ENCODE measurements at regions not wholly inside any gene's neighbourhood (a gene's known extent, or its start where the extent isn't known, plus 50 kb on each side); places are given as distances from the start of the nearest gene placed in this dataset.

GRCh38 chr4:153988492-153989363, 199.8 kb upstream of the SFRP2 start:
- BruUV-seq (replicated peaks): no TSS peak
- no peaks in the 10 kb centered on the region for H3K36me3 ChIP-seq (ENCODE audit: low read depth, low read length)
- no peaks in the 10 kb centered on the region for H3K27me3 ChIP-seq (ENCODE audit: low read length)
- DNase-seq: no peak
- H3F3A ChIP-seq (ENCODE audit: low read length, unreplicated experiment): no peaks in the 10 kb centered on the region
- intact Hi-C loops (cut with micrococcal nuclease): no loop called here
- no peak overlapping the region for H3K4me3 ChIP-seq (ENCODE audit: low read length)
- ChIA-PET POLR2A (ENCODE audit: unreplicated experiment) (no interaction called here), CTCF (no interaction called here)
- H3K4me2 ChIP-seq (ENCODE audit: low read length): no peak overlapping the region
- H3K9me2 ChIP-seq (replicated peaks; ENCODE audit: low read length): no peaks in the 10 kb centered on the region
- no peaks in the 10 kb centered on the region for H3K79me2 ChIP-seq (ENCODE audit: low read length)
- H3K9me3 ChIP-seq (ENCODE audit: low read length): no peaks in the 10 kb centered on the region
- ATAC-seq: no peak
- TF ChIP-seq EZH2phosphoT487 (IDR thresholded peaks at IDR 0.05; ENCODE audit: borderline replicate concordance, low read length): no peak
- no peak for TF ChIP-seq CTCF (conservative IDR thresholded peaks at IDR 0.05; ENCODE audit: low read depth, low read length)
- no peak for TF ChIP-seq EZH2 (IDR thresholded peaks at IDR 0.05; ENCODE audit: low read length, unreplicated experiment)
- H3K9ac ChIP-seq (ENCODE audit: low read length): no peak overlapping the region
- H3K4me1 ChIP-seq (ENCODE audit: insufficient read depth, low read length): no peaks in the 10 kb centered on the region
- H3K27ac ChIP-seq (ENCODE audit: low read length): no peak overlapping the region
- H4K20me1 ChIP-seq (ENCODE audit: low read length): no peaks in the 10 kb centered on the region
- H2AFZ ChIP-seq (ENCODE audit: low read length): no peak overlapping the region

- no peak for ATAC-seq
- BruUV-seq (replicated peaks): no TSS peak
Observed at GRCh38 chr4:153987291-153987690, 198.4 kb upstream of the SFRP2 start.

More at GRCh38 chr4:153987291-153987690, 198.4 kb upstream of the SFRP2 start:
- Histone ChIP-seq H4K20me1 (ENCODE audit: low read length) (no peaks in the 10 kb centered on the region), H3K27me3 (ENCODE audit: low read length) (no peaks in the 10 kb centered on the region), H3K79me2 (ENCODE audit: low read length) (no peaks in the 10 kb centered on the region), H3K9me2 (replicated peaks; ENCODE audit: low read length) (no peaks in the 10 kb centered on the region), H3K36me3 (ENCODE audit: low read depth, low read length) (no peaks in the 10 kb centered on the region), H3K27ac (ENCODE audit: low read length) (no peak overlapping the region), H2AFZ (ENCODE audit: low read length) (no peak overlapping the region), H3K4me2 (ENCODE audit: low read length) (no peak overlapping the region), H3K4me3 (ENCODE audit: low read length) (no peak overlapping the region), H3K9me3 (ENCODE audit: low read length) (no peaks in the 10 kb centered on the region), H3F3A (ENCODE audit: low read length, unreplicated experiment) (no peaks in the 10 kb centered on the region), H3K4me1 (ENCODE audit: insufficient read depth, low read length) (no peaks in the 10 kb centered on the region), H3K9ac (ENCODE audit: low read length) (no peak overlapping the region)
- no peak for DNase-seq
- CTCF ChIA-PET: no interaction called here
- POLR2A ChIA-PET (ENCODE audit: unreplicated experiment): no interaction called here
- TF ChIP-seq EZH2phosphoT487 (IDR thresholded peaks at IDR 0.05; ENCODE audit: borderline replicate concordance, low read length) (no peak), EZH2 (IDR thresholded peaks at IDR 0.05; ENCODE audit: low read length, unreplicated experiment) (no peak), CTCF (conservative IDR thresholded peaks at IDR 0.05; ENCODE audit: low read depth, low read length) (no peak)
- intact Hi-C loops (cut with micrococcal nuclease): no loop called here
